ENCODE measurements at regions not wholly inside any gene's neighbourhood (a gene's known extent, or its start where the extent isn't known, plus 50 kb on each side); places are given as distances from the start of the nearest gene placed in this dataset.
"Not testable (repeated sequence)": the region's sequence is repeated elsewhere in the genome, so short reads cannot be mapped to it uniquely, and the experiment has no call there.

DNA sequence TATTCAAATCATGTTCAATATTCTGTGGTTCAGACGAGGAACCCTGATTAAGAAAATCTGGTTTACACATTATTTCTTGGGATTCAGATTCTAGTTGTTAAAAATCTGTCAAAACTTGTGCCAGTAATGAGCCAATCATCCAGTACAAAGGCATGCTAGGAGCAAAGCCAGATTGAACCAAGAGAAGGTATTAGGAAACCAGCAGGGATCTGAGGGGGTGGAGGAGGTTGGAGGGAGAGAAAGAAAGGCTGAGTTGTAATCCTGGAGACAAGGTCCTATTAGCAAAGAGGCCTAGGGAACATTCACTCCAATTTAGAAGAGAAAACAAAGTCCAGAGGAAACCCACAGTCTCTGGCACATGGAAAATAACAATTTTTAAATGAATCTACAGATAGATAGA, 352.9 kb downstream of the LTN1 start:
- no peak for DNase-seq

DNA sequence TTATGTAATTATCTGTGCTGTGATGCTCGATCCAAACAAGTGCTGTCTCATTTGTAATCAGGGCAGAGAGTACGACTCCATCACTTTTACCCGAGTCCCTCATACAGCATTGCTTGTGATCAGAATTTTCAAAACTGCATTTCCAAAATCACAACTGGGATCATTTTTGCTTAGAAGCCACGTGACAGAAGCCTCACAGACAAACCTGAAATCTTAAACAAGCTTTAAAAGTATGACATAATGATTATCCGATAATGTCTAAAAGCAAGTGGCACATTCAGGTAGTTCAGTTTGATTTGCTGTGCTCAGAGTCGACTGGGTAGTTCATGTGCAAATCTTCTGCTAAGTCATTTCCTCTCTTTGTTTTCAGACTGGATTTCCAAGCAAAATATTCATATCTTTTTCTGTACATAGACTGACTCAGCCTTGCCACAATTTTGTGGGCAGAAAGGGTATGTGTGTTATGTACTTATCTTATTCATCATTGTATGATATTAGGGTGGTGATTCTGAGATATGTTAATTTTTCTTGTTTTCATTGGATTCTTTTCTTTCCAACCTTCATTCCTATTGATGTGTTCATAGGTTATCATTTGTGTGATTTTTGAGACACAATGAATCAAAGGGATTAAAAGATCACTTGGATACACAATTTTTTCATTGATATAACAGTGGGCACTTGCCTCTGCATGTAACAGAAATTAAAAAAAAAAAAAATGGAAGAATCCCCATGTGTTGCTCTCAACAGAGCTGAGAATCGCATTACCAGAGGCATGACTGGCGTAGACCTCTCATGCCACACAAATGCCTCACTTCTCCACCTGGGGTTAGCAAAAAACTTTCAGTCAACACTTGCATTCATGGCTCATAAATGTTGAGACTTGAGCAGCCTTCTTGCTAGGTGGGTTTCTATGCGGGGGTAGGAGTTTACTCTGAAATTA, 355.7 kb downstream of the LTN1 start:
- no peak for DNase-seq

DNA sequence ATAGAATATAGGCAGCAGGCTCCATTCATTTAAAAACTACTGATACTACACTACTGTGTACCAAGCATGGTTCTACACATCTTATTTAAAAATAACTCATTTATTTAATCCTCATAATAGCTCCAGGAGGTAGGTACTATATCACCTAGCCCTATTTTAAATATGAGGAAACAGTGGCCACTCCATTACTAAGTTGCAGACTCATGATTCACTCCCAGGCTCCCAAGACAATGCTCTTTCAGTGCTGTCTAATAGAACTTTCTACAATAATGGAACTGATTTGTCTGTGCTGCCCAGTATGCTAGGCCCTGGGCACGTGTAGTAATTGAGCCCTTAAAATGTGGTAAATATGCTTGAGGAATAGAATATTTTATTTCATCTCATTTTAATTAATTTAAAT, 357.1 kb downstream of the LTN1 start:
- no peak for DNase-seq

DNA sequence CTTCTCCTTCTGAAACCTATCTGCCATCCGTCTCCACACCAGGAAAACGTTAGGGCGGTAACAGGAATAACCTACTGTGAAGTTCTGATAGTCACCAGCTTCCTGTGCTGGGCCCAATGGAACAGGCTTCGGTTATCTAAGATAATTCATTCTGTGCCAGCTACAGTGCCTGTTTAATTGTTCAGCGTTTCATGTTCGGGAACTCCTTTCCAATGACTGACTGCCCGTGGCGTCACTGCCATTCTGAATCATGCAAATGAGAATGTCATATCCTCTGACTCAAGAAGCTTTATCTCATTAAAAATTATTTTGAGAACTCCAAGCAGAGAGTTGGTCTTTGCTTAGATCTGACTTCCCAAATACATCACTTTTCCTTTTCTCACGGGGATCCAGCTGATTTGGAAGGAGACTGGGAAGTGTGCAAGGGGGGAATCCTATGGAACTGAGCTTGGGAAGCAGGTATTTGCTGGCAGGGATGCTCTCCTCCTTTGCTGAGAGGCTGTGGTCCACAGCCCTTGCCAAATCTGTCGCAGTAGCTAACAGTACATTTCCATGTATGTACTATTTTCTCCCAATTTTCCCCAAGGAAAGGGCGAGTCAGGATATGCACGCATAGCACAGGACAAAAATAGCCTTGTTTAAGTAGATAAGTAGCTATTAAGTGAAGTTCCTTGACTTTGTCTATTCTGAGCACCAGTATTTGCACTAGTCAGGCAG, 358.7 kb downstream of the LTN1 start:
- no peak for DNase-seq

DNA sequence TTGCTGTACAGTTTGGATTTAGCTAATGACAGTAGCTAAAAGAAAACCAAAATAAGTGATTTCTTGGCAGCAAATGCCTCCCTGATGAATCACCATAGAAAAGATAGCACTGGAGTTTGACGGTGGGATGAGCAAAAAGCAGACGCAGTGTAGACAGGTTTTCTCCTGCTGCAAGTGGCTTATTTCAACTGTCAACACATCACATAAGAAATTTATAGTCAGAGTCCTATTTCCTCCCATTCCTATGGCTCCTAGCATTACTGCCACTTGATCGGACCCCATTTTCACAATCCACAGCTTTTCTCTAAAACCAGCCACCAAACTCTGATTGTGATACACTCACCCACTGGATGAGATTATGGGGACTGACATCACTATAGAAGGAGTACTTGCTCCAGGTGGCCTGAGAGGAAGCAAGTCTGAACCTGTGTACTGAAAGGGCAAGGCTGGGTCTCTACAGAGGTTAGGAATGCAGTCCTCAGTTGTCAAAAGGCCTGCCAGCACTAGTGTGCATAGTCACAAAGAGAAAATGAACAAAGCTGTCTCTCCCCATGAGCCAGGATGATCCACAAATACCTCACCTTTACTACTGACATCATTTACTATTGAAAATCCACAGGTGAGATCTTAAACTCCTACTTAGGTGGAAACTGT, 359.8 kb downstream of the LTN1 start:
- no peak for DNase-seq

DNA sequence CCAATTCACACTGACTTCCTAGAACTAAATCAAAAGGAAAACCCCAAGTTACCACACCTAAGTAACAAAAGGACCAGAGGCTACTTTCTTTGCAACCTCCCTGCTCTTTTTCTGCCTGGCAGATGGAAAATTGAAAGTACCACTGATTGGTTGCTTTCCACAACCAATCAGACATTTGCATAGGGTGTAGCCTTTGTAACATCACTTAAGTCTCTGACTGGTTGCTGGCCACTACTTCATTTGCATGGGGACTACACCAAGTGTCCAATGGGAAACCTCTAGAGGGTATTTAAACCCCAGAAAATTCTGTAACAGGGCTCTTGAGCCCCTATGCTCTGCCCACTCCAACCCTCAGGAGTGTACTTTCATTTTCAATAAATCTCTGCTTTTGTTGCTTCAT, 365.0 kb downstream of the LTN1 start:
- DNase-seq: no peak

DNA sequence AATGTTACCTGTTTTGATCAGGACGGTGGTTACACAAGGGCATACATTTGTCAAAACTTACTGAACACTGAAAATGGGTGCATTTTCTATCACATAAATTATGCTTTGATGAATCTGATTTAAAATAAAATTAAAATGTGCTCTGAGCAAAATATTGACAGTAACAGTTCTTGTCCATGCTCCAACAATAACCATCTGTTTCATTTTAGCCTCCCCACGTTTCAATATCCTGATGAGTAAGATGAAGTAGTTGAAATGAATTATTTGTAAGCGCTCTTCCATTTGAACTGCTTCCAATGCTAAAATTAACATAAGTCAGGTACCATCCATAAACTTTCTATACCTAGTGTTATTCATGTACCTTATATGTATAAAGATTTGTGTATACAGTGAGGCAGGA, 365.4 kb downstream of the LTN1 start:
- no peak for DNase-seq

DNA sequence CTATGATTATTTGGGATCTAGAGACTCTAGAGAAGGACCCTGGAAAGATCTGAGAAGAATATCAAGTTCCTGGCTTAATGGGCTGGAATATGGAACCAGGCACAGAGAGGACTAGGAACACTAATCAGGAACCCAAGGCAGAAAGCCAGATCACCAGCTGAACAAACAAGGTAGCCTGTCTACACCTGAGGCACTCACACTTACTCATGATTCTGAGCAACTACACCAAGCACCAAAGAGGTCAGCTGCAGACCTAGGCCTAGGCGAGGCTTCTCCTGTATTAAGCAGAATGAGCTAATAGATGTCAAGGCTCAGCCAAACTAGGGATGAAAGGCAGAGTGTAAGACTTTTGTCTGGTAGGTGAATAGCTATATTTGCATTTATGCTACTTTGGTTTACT, 368.1 kb downstream of the LTN1 start:
- no peak for DNase-seq

DNA sequence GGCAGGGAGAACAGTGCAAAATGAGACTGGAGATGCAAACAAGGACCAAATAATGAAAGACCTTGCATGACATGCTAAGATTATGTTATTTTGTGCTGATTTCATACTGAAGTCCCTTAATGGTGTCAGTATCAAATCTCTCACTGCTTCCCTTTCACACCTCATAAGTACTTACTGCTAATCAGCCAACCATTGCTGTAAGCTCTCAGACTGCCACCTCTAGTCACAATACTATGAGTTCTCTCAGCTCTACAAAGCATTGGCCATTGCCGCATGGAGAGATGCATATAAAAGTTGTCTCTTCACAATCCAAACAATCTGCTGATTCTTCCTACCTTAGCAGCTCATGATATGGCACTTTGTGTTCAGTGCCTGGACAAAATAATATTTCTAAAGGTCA, 375.4 kb downstream of the LTN1 start:
- no peak for DNase-seq

DNA sequence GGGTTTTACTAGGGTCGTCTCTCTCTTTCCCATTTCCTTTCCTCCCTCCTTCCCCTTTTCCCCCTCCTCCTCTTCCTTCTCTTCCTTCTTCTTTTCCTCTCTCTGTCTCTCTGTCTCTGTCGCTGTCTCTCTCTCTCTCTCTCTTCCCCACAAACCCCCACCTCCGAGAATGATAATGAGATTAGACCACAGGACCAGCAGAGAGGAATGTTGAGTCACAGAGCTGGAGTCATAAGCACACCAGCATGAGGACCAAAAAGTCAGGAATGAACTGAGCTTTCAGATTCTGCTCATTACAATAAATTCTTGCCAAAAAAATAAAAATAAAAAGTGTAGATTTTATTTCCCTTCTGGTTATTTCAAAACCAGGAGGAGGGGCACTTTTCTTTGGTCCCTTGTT, 377.4 kb downstream of the LTN1 start:
- DNase-seq: no peak

DNA sequence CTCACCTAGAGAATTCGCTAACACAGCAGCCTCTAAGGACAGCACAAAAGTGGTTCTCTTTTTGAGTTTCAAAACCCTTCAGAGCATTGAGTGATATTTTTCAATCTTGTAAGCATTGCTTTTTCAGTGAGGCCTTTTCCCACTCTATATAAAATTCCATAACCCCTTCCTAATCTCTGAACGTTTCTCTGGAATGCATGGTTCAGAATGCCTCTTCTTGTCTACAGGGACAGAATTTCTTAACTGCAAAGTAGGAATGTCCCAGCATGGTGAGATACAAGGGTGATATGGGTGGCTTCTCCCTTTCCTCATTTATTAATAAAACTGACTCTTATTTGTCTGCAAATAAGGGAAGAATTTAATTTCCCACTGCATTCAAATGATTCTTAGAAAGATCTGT, 377.9 kb downstream of the LTN1 start:
- DNase-seq: no peak

DNA sequence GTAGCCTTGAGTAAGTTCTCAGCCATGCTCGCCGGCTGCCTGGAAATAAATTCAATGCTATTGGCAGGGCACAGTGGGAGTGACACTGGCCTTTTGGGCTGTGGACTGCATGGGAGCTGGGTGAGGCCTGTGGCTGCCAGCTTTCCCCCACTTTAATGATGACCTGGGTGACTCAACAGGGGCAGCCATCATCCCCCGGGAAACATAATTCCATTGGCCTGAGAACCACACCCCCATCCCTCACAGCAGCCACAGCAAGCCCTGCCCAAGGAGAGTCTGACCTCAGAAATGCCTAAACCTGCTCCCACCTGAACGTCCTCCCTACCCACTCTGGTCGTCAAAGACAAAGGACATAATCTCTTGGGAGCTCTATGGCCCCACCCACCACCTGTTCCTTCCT, 384.0 kb downstream of the LTN1 start:
- no peak for DNase-seq

DNA sequence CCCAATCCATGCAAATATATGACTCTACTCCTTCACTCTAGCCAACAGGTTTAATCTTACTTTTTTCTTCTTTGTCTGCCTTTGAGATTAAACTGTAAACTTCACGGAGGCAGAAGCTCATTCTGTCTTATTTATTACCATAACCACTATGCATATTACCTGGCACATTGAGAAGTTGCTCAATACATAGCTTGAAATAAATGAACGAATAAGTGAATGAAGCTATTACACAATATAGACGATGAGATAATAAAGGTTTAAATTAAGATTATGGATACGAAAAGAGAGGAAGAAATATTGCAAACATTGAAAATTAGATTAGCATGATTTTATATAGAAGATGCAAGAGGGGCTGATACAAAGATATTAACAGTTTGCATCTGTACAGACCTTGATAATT, 385.1 kb downstream of the LTN1 start:
- DNase-seq: no peak

DNA sequence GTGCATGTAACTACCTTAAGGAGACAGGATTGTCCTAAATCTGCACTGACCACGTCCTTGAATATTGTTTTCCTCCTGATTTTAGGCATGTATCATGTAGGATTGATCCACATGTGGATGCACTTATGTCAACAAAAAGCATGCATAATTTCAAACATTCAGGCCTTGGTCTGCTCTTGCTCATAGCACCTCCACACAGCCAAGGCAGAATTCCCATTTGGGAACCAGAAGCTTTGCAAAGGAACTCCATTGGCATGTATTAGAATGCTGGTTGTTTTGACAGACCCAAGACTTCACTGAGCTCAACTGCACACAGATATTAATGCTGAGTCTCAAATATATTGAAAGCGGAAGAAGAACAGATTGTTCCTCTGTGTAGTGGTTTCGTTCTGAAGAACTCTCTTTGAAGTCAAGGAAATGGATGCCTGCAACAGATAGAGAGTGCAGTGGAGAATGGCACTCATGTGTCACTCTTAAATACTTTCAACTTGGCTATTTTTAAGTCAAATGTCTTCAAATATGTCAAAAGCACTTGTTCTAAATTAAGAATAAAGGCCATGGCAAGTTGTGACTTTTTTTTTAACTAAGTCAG, 387.6 kb downstream of the LTN1 start:
- peak; percentile 53 for DNase-seq

DNA sequence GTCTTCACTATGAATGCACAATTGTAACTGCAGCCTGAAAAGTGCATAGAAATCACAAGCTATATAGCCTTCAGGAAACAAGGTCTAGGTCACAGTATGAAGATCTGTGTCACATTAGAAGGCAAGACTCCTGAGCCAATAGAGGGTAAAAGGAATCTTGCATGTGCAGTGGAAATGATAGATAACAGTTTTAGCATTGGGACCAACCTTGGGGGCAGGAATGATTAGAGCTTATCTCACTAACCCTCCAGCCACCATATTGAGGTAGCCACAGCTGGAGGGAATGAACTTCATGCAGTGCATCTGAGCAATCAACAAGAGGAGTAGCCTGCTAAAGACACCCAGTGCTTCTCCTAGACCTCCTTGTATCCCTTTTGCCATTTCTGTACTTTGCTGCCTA, 390.1 kb downstream of the LTN1 start:
- no peak for DNase-seq

DNA sequence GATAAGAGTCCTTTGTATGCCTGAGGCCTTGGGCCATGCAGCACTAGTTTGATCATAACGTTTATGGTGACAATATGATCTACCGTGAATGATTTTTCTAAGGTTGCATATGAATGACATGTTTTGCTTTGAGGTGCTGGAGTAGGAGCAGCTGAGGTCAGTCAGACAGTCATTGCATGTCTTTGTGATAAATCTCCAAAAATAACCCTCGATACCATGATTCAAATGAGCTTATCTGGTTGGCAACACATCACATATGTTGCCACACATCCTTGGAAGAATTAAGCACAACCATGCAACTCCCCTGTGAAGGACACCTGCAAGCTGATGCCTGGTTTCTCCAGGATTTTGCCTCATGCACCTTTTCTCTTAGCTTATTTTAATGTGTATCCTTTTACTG, 394.5 kb downstream of the LTN1 start:
- no peak for DNase-seq

DNA sequence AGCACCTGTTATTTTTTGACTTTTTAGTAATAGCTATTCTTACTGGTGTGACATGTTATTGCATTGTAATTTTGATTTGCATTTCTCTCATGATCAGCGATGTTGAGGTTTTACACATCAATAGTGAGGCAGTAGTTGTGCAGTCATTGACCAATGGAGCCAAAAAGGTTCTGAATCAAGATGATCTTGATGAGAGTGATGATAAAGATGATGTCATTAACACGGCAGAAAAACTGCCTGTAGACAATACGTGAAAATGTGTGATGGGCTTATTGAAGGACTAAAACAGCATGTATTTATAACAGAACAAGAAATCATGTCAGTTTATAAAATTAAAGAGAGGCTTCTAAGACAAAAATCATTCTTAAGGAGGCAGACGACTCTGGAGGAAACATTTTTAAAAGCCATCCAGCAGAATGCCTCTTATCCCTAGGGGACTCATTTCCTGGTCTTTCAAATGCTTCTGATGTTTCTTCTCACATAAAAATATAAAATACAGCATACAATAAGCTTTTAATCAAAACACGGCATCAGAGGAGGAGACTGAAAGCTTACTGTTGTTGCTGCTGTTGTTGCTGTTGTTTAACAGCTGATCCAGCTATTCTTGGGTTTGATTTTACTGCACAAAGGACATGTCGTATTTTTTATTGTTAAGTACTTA, 400.3 kb downstream of the LTN1 start:
- DNase-seq: no peak

DNA sequence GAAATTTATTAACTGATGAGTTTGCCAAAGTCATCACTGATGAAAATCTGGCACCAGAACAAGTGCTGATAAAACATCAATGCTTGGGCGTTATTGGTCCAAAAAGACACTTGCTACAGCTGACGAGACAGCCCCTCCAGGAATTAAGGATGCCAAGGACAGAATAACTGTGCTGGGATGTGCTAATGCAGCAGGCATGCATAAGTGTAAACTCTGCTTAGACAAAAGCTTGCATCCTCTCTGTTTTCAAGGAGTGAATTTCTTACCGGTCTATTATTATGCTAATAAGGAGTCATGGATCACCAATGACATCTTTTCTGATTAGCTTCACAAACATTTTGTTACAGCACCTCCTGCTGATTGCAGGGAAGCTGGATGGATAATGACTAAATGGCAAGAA, 402.0 kb downstream of the LTN1 start:
- no peak for DNase-seq

DNA sequence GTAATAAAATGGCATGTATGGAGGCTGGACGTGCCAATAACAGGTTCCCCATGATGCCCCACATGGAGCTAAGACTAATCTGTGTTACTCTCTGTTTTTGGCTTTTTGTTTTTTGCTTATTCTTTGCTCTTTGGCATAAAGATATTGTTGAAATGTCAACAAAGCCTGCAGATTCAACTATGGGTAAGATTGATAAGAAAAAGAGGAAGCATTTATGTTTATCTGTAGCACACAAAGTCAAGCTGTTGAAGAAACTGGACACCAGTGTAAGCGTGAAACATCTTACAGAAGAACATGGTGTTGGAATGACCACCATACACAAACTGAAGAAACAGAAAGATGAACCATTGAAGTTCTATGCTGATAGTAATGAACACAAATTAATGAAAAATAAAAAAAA, 402.7 kb downstream of the LTN1 start:
- no peak for DNase-seq

DNA sequence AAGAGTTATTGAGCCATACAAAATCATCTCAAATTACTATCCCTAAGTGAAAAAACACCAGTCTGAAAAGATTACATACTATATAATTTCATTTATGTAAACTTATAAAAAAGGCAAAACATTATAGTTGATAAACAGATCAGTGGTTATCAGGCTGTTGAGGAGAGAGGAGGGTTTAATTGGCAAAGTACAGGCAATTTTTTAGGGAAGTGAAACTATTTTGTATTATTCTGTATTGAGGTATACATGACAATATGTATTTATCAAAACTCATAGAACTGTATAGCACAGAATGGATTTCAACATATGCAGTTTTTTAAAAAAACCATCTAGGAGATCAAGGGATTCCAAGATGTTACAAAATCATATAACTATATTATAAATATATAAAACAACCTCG, 403.7 kb downstream of the LTN1 start:
- no peak for DNase-seq

DNA sequence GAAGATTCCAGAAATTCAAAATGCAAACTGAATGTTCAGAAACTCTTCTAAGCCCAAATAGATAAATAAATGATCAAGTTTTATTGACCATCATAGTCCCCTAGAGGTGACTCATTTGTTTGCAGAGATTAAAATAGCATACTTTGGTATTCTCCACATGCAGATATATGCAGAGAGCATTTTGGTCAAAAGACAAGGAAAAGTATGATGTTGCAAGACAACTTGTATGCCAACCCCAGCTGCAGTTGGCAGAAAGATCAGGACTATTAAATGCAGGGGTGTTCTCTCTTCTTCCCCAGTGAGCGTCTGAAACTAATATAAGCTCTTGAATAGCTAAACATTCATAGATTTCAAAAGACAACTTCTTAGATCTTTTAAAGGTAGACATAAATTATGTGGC, 404.9 kb downstream of the LTN1 start:
- DNase-seq: no peak

DNA sequence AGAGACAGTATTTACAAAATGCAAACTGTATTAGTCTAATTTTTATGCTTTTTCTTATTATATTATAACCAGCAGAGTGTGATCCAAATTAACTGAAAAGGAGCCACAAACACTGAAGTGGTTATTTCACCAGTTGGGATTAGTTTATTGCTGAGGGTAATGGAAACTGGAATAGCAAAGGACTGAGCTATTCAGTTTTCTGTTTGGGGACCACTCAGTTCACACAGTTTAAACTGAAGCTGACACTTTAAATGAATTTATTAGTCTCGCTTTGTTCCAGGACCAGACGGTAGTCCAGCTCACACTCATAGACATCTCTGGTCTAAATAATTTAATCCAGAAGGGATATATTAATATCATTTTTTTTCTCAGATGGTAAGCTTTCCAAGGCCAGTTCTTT, 410.7 kb downstream of the LTN1 start:
- no peak for DNase-seq

DNA sequence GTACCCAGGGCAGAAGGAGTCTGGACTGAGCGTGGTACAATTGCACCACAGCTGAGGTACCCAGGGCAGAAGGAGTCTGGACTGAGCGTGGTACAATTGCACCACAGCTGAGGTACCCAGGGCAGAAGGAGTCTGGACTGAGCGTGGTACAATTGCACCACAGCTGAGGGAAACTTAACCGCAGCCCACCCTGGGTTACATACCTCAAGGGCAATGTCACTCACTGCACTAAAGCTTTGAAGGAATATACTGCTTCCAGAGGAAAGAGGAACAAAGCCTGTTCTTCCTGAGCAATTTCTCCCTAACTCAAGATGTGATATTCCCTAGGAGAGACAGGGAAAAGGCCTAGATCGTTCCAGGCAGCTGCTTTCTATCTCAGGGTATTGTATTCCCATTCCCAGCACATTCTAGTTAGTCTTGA, 411.4 kb downstream of the LTN1 start:
- DNase-seq: not testable (repeated sequence)

All from central memory CD4-positive, alpha-beta T cell (primary cell).